HG03135 (cell line): ENCODE measurements at regions not wholly inside any gene's neighbourhood (a gene's known extent, or its start where the extent isn't known, plus 50 kb on each side); places are given as distances from the start of the nearest gene placed in this dataset.
"Not testable (repeated sequence)": the region's sequence is repeated elsewhere in the genome, so short reads cannot be mapped to it uniquely, and the experiment has no call there.

Source experiments
- ATAC-seq: cut with Tn5 transposase; IDR thresholded peaks from one replicate; pipeline ENCODE4 v1.9.1; 2021; ENCODE audit warnings: mild to moderate bottlenecking, moderate library complexity; ENCODE audit not compliant: unreplicated experiment

GRCh38 chr2:221931251-221931991 is 359.3 kb upstream of the EPHA4 start:
- ATAC-seq: no peak

GRCh38 chr2:221929259-221929658 is 357.2 kb upstream of the EPHA4 start:
- no peak for ATAC-seq

GRCh38 chr2:221926327-221926726 is 354.2 kb upstream of the EPHA4 start:
- no peak for ATAC-seq

- ATAC-seq: no peak
Observed at GRCh38 chr2:221924576-221924975, 352.5 kb upstream of the EPHA4 start.

GRCh38 chr2:221915926-221916325 is 343.8 kb upstream of the EPHA4 start:
- ATAC-seq: no peak

GRCh38 chr2:221914334-221914880 is 342.3 kb upstream of the EPHA4 start:
- ATAC-seq: no peak

- ATAC-seq: no peak
Observed at GRCh38 chr2:221911890-221912289, 339.8 kb upstream of the EPHA4 start.

- no peak for ATAC-seq
Observed at GRCh38 chr2:221911321-221911720, 339.2 kb upstream of the EPHA4 start.

- ATAC-seq: no peak
Observed at GRCh38 chr2:221908518-221908917, 336.4 kb upstream of the EPHA4 start.

- ATAC-seq: no peak
Observed at GRCh38 chr2:221897718-221898117, 325.6 kb upstream of the EPHA4 start.

GRCh38 chr2:221896505-221897151 is 324.5 kb upstream of the EPHA4 start:
- ATAC-seq: no peak

- ATAC-seq: no peak
Observed at GRCh38 chr2:221895366-221896121, 323.4 kb upstream of the EPHA4 start.

GRCh38 chr2:221893501-221893900 is 321.4 kb upstream of the EPHA4 start:
- ATAC-seq: no peak

- ATAC-seq: not testable (repeated sequence)
Observed at GRCh38 chr2:221892006-221892405, 319.9 kb upstream of the EPHA4 start.

- no peak for ATAC-seq
Observed at GRCh38 chr2:221883976-221884375, 311.9 kb upstream of the EPHA4 start.

- ATAC-seq: no peak
Observed at GRCh38 chr2:221876016-221876415, 303.9 kb upstream of the EPHA4 start.

GRCh38 chr2:221874444-221874843 is 302.3 kb upstream of the EPHA4 start:
- no peak for ATAC-seq

GRCh38 chr2:221857719-221858118 is 285.6 kb upstream of the EPHA4 start:
- ATAC-seq: no peak

GRCh38 chr2:221853297-221853696 is 281.2 kb upstream of the EPHA4 start:
- no peak for ATAC-seq

GRCh38 chr2:221851531-221852045 is 279.5 kb upstream of the EPHA4 start:
- ATAC-seq: no peak

GRCh38 chr2:221850076-221850475 is 278.0 kb upstream of the EPHA4 start:
- ATAC-seq: no peak
